ENCODE measurements at regions not wholly inside any gene's neighbourhood (a gene's known extent, or its start where the extent isn't known, plus 50 kb on each side); places are given as distances from the start of the nearest gene placed in this dataset.
A peak's percentile ranks its signal among the peaks of the same experiment; 100 is the strongest.
"Not testable (repeated sequence)": the region's sequence is repeated elsewhere in the genome, so short reads cannot be mapped to it uniquely, and the experiment has no call there.

DNA sequence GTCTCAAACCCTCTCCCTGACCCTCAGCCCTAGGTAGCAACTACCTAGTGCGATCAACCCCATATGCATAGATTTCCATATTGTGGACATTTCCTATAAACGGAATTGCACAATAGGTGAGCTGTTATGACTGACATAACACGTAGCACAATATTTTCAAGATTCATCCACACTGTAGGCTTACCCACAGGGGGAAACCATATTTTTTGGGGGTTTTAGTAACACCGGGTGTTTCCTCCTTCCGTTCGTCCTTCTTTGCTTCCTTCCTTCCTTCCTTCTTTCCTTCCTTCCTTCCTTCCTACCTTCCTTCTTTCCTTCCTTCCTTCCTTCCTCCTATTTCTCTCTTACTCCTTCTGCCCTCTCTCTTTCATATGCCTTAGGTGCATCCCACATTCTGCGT, 524.2 kb downstream of the CWH43 start:
- DNase-seq; H3K36me3 ChIP-seq; H3K27me3 ChIP-seq; H3K27ac ChIP-seq; H3K4me1 ChIP-seq; H3K4me3 ChIP-seq; intact Hi-C loops (cut with DNase I; ENCODE audit: low total_unique reads): not testable (repeated sequence)
- peaks cover 0 to 22% (median 21%) of the 10 kb centered on the region in 3 donors for H3K9me3 ChIP-seq

- H3K9me3 ChIP-seq, result peaks cover 0 to 22% (median 21%) of the 10 kb centered on the region in 3 donors
- H3K27me3 ChIP-seq; DNase-seq; H3K4me1 ChIP-seq; H3K27ac ChIP-seq; H3K36me3 ChIP-seq; intact Hi-C loops (cut with DNase I; ENCODE audit: low total_unique reads); H3K4me3 ChIP-seq: not testable (repeated sequence)
Measured at GRCh38 chr4:49511353-49511752, 525.3 kb downstream of the CWH43 start.

DNA sequence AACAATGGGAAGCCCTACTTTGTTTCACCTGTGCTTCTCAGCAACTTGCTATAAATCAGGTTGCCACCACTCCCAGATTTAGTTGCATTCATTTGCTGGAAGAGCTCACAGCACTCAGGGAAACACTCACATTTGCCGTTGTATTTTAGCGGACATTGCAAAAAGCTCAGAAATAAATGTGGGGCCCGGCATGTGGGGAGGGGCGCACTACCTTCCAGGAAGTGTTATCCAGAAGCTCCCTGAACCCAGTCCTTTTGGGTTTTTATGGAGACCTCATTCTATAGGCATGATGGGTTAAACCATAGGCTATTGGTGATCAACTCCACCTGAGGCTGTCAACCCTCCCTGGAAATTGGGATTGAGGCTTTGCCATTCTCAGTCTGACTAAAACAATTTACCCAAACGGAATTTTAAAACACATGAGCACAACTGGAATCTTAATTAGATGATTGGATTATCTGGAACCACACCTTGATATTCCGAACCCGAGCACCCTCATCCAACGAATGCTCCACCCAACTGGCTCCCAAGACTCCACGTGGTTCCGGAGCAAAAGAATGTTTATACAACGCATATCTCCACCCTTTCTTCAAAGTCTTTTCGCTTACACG, 525.9 kb downstream of the CWH43 start:
- DNase-seq, result peak in 1 of 2 donors; percentile 63
- H3K4me3 ChIP-seq; H3K36me3 ChIP-seq; H3K4me1 ChIP-seq; H3K27ac ChIP-seq; intact Hi-C loops (cut with DNase I; ENCODE audit: low total_unique reads); H3K27me3 ChIP-seq: not testable (repeated sequence)
- H3K9me3 ChIP-seq, result peaks cover 0 to 22% (median 21%) of the 10 kb centered on the region in 3 donors

- H3K27ac ChIP-seq; H3K4me1 ChIP-seq; H3K4me3 ChIP-seq; H3K36me3 ChIP-seq; H3K27me3 ChIP-seq; intact Hi-C loops (cut with DNase I; ENCODE audit: low total_unique reads): not testable (repeated sequence)
- DNase-seq, result peak in 1 of 2 donors; percentile 71
- peaks cover 0 to 22% (median 21%) of the 10 kb centered on the region in 3 donors for H3K9me3 ChIP-seq
Measured at GRCh38 chr4:49512641-49513545, 526.8 kb downstream of the CWH43 start.

DNA sequence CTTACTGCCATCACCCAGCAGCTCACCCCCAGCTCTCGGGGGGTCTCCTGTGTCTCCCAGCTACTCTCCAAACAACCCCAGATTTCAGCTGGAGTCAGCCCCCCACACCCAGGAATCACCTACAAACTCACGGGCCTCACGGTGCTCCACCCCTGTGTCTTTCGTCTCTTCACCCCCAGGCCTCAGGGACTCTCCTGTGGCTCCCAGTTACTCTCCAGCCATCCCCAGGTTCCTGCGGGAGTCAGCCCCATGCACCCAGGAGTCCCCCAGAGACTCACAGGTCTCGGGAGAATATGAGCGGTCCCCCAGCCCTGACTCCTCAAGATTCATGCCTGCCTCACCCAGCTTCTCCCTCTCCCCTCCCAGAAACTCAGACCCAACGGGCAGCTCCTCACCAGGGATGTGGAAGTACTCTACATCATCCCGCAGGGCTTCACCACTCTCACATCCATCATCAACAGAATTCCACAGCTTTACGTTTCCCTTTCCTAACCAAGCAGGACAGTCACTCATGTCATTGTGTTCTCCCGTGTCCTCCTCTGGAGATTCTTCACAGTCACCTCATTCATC, 527.6 kb downstream of the CWH43 start:
- H3K36me3 ChIP-seq; DNase-seq; H3K27me3 ChIP-seq; H3K4me3 ChIP-seq; intact Hi-C loops (cut with DNase I; ENCODE audit: low total_unique reads); H3K27ac ChIP-seq; H3K4me1 ChIP-seq: not testable (repeated sequence)
- peaks cover 0 to 22% (median 21%) of the 10 kb centered on the region in 3 donors for H3K9me3 ChIP-seq

GRCh38 chr4:49514171-49514699, 528.2 kb downstream of the CWH43 start:
- H3K27me3 ChIP-seq; H3K27ac ChIP-seq; H3K36me3 ChIP-seq; H3K4me3 ChIP-seq; H3K4me1 ChIP-seq; intact Hi-C loops (cut with DNase I; ENCODE audit: low total_unique reads): not testable (repeated sequence)
- peaks cover 0 to 22% (median 21%) of the 10 kb centered on the region in 3 donors for H3K9me3 ChIP-seq
- peak; percentile 23 to 64 for DNase-seq

DNA sequence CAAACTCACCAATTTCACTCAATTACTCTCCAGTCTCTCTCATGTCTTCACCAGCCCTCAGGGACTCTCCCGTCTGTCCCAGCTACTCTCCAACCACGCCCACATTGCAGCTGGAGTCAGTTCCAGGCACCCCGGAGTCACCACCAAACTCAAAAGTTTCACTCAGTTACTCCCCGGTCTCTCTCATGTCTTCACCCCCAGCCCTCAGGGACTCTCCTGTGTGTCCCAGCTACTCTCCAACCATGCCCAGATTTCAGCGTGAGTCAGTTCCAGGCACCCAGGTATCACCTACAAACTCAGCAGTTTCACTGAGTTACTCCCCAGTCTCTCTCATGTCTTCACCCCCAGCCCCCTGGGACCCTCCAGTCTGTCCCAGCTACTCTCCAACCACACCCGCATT, 528.8 kb downstream of the CWH43 start:
- H3K27ac ChIP-seq; intact Hi-C loops (cut with DNase I; ENCODE audit: low total_unique reads); H3K36me3 ChIP-seq; DNase-seq; H3K4me3 ChIP-seq; H3K27me3 ChIP-seq; H3K4me1 ChIP-seq: not testable (repeated sequence)
- H3K9me3 ChIP-seq, result peaks cover 0 to 22% (median 21%) of the 10 kb centered on the region in 3 donors

- H3K9me3 ChIP-seq, result peaks cover 0 to 22% (median 21%) of the 10 kb centered on the region in 3 donors
- H3K4me3 ChIP-seq; H3K36me3 ChIP-seq; H3K27me3 ChIP-seq; DNase-seq; intact Hi-C loops (cut with DNase I; ENCODE audit: low total_unique reads); H3K4me1 ChIP-seq; H3K27ac ChIP-seq: not testable (repeated sequence)
Measured at GRCh38 chr4:49515241-49515640, 529.2 kb downstream of the CWH43 start.

DNA sequence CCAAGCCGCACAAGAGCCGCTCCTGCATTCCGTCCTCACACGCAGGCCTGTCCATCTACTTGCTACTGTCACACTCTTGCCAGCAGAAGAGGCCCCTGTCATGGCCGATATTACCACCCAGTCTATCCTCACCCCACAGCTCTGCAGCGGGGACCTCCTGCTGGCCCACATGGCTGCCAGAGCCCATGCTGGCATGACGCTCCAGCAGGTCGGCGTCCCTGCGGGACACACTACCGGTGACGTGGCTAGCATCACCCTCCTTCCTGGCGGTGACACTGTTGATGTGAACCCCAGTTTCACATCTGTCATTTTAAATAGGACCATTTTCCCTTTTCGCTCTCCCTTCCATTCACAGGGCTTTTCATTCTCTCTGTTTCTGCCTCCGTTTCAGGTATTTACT, 530.0 kb downstream of the CWH43 start:
- peaks cover 0 to 22% (median 21%) of the 10 kb centered on the region in 3 donors for H3K9me3 ChIP-seq
- intact Hi-C loops (cut with DNase I; ENCODE audit: low total_unique reads); H3K27ac ChIP-seq; H3K36me3 ChIP-seq; H3K4me3 ChIP-seq; DNase-seq; H3K4me1 ChIP-seq; H3K27me3 ChIP-seq: not testable (repeated sequence)

DNA sequence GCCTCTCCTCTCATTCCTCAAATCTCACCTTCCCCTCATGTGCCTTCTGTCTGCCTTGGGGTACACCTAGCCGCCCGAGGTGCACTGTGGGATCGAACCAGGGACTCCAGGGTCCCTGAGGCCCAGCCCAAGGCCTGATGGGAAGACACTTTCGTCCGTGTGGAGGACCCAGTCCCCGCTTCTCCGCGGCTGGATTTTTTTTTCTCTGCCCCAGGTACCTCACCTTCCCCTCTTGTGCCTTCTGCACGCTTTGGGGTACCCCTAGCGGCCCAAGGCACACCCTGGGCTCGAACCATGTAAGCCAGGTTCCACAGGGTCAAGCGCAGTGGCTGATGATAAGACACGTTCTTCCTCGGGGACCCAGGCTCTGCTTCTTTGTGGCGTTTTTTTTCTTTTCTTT, 530.7 kb downstream of the CWH43 start:
- Histone ChIP-seq H3K4me1 (no peaks in the 10 kb centered on the region), H3K4me3 (no peak overlapping the region), H3K9me3 (peaks cover 0 to 20% (median 19%) of the 10 kb centered on the region in 3 donors), H3K36me3 (no peaks in the 10 kb centered on the region), H3K27me3 (no peaks in the 10 kb centered on the region), H3K27ac (no peak overlapping the region)
- DNase-seq, result no peak
- TF ChIP-seq CTCF (IDR thresholded peaks at IDR 0.05), result no peak
- intact Hi-C loops (cut with DNase I; ENCODE audit: low total_unique reads), result no loop called here

- DNase-seq; H3K4me3 ChIP-seq; H3K27ac ChIP-seq; intact Hi-C loops (cut with DNase I; ENCODE audit: low total_unique reads); H3K27me3 ChIP-seq; H3K4me1 ChIP-seq; H3K36me3 ChIP-seq: not testable (repeated sequence)
- peaks cover 0 to 12% (median 11%) of the 10 kb centered on the region in 3 donors for H3K9me3 ChIP-seq
Measured at GRCh38 chr4:49517485-49518205, 531.6 kb downstream of the CWH43 start.

All from tibial artery (tissue), 4 donors.